ENCODE measurements at regions not wholly inside any gene's neighbourhood (a gene's known extent, or its start where the extent isn't known, plus 50 kb on each side); places are given as distances from the start of the nearest gene placed in this dataset.

DNA sequence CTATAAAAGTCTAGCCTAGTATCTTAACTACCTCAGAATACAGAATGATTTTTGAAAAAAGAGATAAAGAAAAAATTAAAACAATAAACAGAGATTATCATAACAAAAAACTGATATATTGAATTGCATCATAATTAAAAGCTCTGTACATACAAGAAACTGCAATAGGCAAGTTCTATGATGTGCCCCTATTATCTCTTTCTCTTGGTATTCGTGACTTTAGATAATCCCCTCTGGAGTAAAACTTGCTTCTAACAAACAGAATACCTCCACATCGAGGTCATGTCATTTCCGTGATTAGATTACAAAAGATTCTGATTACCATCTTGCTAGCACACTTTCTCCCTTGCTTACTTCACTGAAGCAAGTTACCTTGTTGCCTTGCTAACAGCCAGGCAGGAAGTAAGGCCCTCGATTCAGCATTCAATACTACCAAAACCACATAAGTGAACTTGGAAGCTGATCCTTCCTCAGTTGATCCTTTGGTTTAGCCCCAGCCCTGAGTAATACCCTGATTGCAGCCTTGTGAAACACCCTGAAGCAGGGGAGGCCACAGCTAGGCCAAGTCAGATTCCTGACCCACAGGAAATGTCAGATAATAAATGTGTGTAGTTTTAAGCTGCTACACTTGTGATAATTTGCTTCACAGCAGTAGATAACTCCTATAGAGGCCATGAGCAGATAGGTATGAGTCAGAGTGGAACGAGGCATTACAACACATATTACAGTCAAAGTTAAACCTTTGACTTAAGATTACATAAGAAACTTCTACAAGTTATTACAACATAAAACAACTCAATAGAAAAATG lies 53.7 kb upstream of the TMX4 start:
- DNase-seq: no peak

- DNase-seq: no peak
Observed at GRCh38 chr20:8074931-8075330, 55.4 kb upstream of the TMX4 start.

DNA sequence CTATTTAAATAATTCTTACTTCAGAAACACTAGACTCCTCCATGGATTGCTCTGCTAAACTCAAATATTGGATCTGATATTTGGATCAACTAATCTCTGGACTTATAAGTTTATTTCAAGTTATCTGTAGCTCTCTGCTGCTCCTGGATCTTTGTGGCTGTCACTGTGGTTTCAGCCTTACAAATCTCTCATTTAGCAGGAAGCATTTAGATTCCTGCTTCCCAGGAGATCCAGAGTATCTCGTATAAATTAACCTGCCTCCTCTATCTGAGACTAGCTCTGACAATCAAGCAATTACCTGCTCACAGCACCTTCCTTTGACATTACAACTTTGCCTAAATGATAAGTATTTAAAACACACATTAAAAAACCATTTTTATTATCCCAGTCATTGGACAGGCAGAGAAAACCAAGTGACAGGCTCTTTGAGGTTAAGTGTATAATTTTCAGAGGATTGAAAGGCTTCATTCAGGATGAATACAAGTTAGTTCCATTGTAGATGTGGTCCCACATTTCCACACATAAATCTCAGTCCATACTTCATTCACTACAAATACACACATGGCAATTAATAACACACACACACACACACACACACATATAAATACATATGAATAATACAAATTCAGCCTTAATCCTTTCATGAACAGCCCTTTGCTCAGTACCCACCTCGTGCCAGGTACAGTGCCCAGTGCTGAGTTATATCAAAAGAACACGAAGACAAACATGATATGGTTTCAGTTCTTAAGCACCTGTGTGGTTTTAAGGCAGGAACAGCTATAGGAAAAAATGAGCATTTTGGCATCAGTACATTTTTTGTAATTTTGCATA lies 55.5 kb upstream of the PLCB1 start:
- DNase-seq: no peak

GRCh38 chr20:8077137-8077466 lies 55.0 kb upstream of the PLCB1 start:
- DNase-seq: peak; percentile 78

DNA sequence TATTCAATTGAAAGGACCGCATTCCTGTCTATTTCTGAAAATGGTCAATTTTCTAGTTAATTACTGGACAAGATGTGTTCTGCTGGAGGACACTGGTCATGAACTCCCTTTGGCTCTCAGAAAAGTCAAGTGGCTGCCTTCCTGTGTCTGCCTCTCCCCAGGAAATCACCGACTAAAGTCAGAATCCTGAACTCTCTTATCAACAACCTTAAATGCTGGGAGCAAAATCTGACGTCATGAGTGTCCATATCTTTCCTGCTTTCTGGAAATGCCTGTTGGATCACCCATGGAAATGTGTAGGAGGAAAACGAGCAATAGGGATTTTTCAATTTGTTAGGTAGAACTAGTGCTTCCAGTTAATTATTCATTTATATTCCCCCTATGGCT lies 53.5 kb upstream of the PLCB1 start:
- no peak for DNase-seq

DNA sequence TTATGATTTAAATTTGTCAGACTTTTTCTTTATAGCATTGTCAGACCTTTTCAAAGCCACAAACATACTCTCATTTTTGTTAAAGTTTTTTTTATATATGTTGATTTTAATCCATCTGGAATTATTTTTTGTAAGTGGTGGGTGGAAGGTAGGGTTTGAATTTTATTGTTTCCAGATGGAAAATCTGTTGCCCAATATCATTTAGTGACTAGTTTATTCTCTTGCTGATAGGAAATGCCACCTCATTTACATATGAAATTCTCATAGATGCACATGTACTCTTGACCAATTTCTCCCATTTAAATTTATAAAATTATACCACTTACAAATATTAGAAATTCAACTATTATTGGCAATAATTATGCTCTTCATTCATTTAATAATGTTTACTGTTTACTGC lies 52.1 kb upstream of the PLCB1 start:
- no peak for DNase-seq

GRCh38 chr20:8082025-8082424 lies 50.0 kb upstream of the PLCB1 start:
- DNase-seq: peak; percentile 12
